H9 (cell line): ENCODE measurements at regions not wholly inside any gene's neighbourhood (a gene's known extent, or its start where the extent isn't known, plus 50 kb on each side); places are given as distances from the start of the nearest gene placed in this dataset.

ENCODE experiments used
- DNase-seq: peaks from one replicate; pipeline ENCODE4 v3.0.0-alpha.2; 2017
- H2AFZ ChIP-seq: one replicate; pipeline ENCODE4 v1.6.1; 2013; ENCODE audit warnings: mild to moderate bottlenecking, low read length, control low read depth, moderate library complexity
- H2AK5ac ChIP-seq: 2 replicates; pipeline ENCODE4 v1.6.1; 2013; ENCODE audit warnings: low read length, control low read depth, mixed read lengths; ENCODE audit not compliant: insufficient read length
- H2BK120ac ChIP-seq: one replicate; pipeline ENCODE4 v1.6.1; 2013; ENCODE audit warnings: low read depth, mild to moderate bottlenecking, low read length, control low read depth, inconsistent platforms; ENCODE audit not compliant: poor library complexity, severe bottlenecking
- H2BK12ac ChIP-seq: 2 replicates; pipeline ENCODE4 v1.6.1; 2013; ENCODE audit warnings: low read length, control low read depth, mixed read lengths, low read depth; ENCODE audit not compliant: insufficient read length
- H2BK15ac ChIP-seq: 2 replicates; pipeline ENCODE4 v1.6.1; 2013; ENCODE audit warnings: low read depth, low read length, control low read depth
- H2BK20ac ChIP-seq: one replicate; pipeline ENCODE4 v1.6.1; 2013; ENCODE audit warnings: low read depth, mild to moderate bottlenecking, low read length, control low read depth, inconsistent platforms; ENCODE audit not compliant: poor library complexity, severe bottlenecking
- H2BK5ac ChIP-seq: 2 replicates; pipeline ENCODE4 v1.6.1; 2013; ENCODE audit warnings: low read length, control low read depth, mixed read lengths; ENCODE audit not compliant: insufficient read length
- H3K14ac ChIP-seq: 2 replicates; pipeline ENCODE4 v1.6.1; 2013; ENCODE audit warnings: low read length, control low read depth; ENCODE audit not compliant: insufficient read depth
- H3K18ac ChIP-seq: 2 replicates; pipeline ENCODE4 v1.6.1; 2013; ENCODE audit warnings: low read depth, mild to moderate bottlenecking, mixed read lengths, low read length, control low read depth; ENCODE audit not compliant: insufficient read length
- H3K23ac ChIP-seq: 2 replicates; pipeline ENCODE4 v1.6.1; 2013; ENCODE audit warnings: low read length, control low read depth, mixed read lengths, low read depth; ENCODE audit not compliant: insufficient read length
- H3K23me2 ChIP-seq: 2 replicates; pipeline ENCODE4 v1.6.1; 2013; ENCODE audit warnings: low read depth, mild to moderate bottlenecking, mixed read lengths, low read length, control low read depth; ENCODE audit not compliant: insufficient read length, poor library complexity, severe bottlenecking
- H3K27ac ChIP-seq: 2 replicates; pipeline ENCODE4 v1.5.1; 2013; ENCODE audit warnings: low read length, control low read depth, mixed read lengths, low read depth; ENCODE audit not compliant: insufficient read length
- H3K27me3 ChIP-seq: 2 replicates; pipeline ENCODE4 v1.6.1; 2013; ENCODE audit warnings: low read length, control low read depth, inconsistent platforms; ENCODE audit not compliant: insufficient read depth
- H3K4ac ChIP-seq: 2 replicates; pipeline ENCODE4 v1.6.1; 2013; ENCODE audit warnings: low read depth, mild to moderate bottlenecking, control low read depth, inconsistent platforms, low read length, moderate library complexity
- H3K4me1 ChIP-seq: 2 replicates; pipeline ENCODE4 v1.6.1; 2013; ENCODE audit warnings: low read length, control low read depth, inconsistent platforms; ENCODE audit not compliant: insufficient read depth
- H3K4me2 ChIP-seq: 2 replicates; pipeline ENCODE4 v1.6.1; 2013; ENCODE audit warnings: low read length, control low read depth, mixed read lengths; ENCODE audit not compliant: insufficient read length, insufficient read depth
- H3K56ac ChIP-seq: 2 replicates; pipeline ENCODE4 v1.6.1; 2013; ENCODE audit warnings: low read depth, mild to moderate bottlenecking, mixed read lengths, low read length, control low read depth; ENCODE audit not compliant: insufficient read length
- H3K79me1 ChIP-seq: 2 replicates; pipeline ENCODE4 v1.6.1; 2013; ENCODE audit warnings: low read depth, mild to moderate bottlenecking, moderate library complexity, low read length, control low read depth, inconsistent platforms; ENCODE audit not compliant: insufficient read depth, poor library complexity, severe bottlenecking
- H3K79me2 ChIP-seq: 2 replicates; pipeline ENCODE4 v1.6.1; 2013; ENCODE audit warnings: low read length, control low read depth, inconsistent platforms; ENCODE audit not compliant: insufficient read depth
- H3K9ac ChIP-seq: 2 replicates; pipeline ENCODE4 v1.6.1; 2013; ENCODE audit warnings: low read length, control low read depth, mixed read lengths; ENCODE audit not compliant: insufficient read length; ENCODE audit errors: extremely low read depth
- H3K9me3 ChIP-seq: one replicate; pipeline ENCODE4 v1.6.1; 2013; ENCODE audit warnings: low read depth, low read length, inconsistent platforms; ENCODE audit not compliant: control insufficient read depth
- H3T11ph ChIP-seq: one replicate; pipeline ENCODE4 v1.6.1; 2013; ENCODE audit warnings: mild to moderate bottlenecking, low read length, control low read depth, inconsistent platforms
- H4K20me1 ChIP-seq: one replicate; pipeline ENCODE4 v1.6.1; 2013; ENCODE audit not compliant: control insufficient read depth, insufficient read length, insufficient read depth
- H4K5ac ChIP-seq: 2 replicates; pipeline ENCODE4 v1.6.1; 2013; ENCODE audit warnings: low read depth, mild to moderate bottlenecking, mixed read lengths, low read length, control low read depth; ENCODE audit not compliant: insufficient read length
- H4K8ac ChIP-seq: replicated peaks from 2 replicates; pipeline ENCODE4 v1.6.1; 2013; ENCODE audit warnings: low read length, control low read depth, mixed read lengths, low read depth; ENCODE audit not compliant: insufficient read length
- H4K91ac ChIP-seq: 2 replicates; pipeline ENCODE4 v1.6.1; 2013; ENCODE audit warnings: low read depth, mild to moderate bottlenecking, moderate library complexity, mixed read lengths, low read length, control low read depth; ENCODE audit not compliant: insufficient read length
- H3K27ac Mint-ChIP-seq, 3 experiments: 2 replicates in 2 of 3; 3 replicates in 1 of 3; pipeline ENCODE4 v1.8.0; 2020 to 2021; ENCODE audit warnings: mixed read lengths in 3 of 3, mild to moderate bottlenecking in 1 of 3, moderate library complexity in 1 of 3
- H3K27me3 Mint-ChIP-seq: 2 replicates; pipeline ENCODE4 v1.8.0; 2021; ENCODE audit warnings: low read depth, mild to moderate bottlenecking, moderate library complexity, mixed read lengths
- H3K36me3 Mint-ChIP-seq, 3 experiments: 2 replicates in 2 of 3; 3 replicates in 1 of 3; pipeline ENCODE4 v1.8.0; 2020 to 2021; ENCODE audit warnings: low read depth in 3 of 3, mixed read lengths in 3 of 3; ENCODE audit not compliant: insufficient read depth in 1 of 3
- H3K4me1 Mint-ChIP-seq, 2 experiments: 2 replicates each; pipeline ENCODE4 v1.8.0; 2020; ENCODE audit warnings: mixed read lengths in 2 of 2
- H3K4me3 Mint-ChIP-seq, 2 experiments: 2 replicates in 1 of 2; 3 replicates in 1 of 2; pipeline ENCODE4 v1.8.0; 2020 to 2021; ENCODE audit warnings: mild to moderate bottlenecking in 2 of 2, mixed read lengths in 2 of 2, moderate library complexity in 1 of 2
- H3K9me3 Mint-ChIP-seq, 2 experiments: 2 replicates in 1 of 2; 3 replicates in 1 of 2; pipeline ENCODE4 v1.8.0; 2020; ENCODE audit warnings: mild to moderate bottlenecking in 2 of 2, mixed read lengths in 2 of 2, moderate library complexity in 1 of 2
- CTCF ChIP-seq: fragments of 200-600 bp; sonication (generic); conservative IDR thresholded peaks from 3 replicates; pipeline ENCODE4 v1.8.0; 2021; ENCODE audit warnings: antibody characterized with exemption, mild to moderate bottlenecking
- WGBS: extraction: QIAGEN DNeasy Blood & Tissue Kit; methylation state at CpG from one replicate; pipeline ENCODE4 v1.1.7; 2013; ENCODE audit warnings: missing lambda C conversion rate, low lambda C conversion rate, mixed read lengths; ENCODE audit not compliant: insufficient read length; ENCODE audit errors: extremely low coverage; 5-methylcytosine and 5-hydroxymethylcytosine counted together

- H3K36me3 Mint-ChIP-seq = no peaks in the 10 kb centered on the region
- H3K9me3 ChIP-seq = no peaks in the 10 kb centered on the region
- H3K18ac ChIP-seq = no peak overlapping the region
- no peak for TF ChIP-seq CTCF
- H3K4me2 ChIP-seq = no peak overlapping the region
- DNase-seq = no peak
- H3K79me1 ChIP-seq = no peaks in the 10 kb centered on the region
- H3K4me1 Mint-ChIP-seq = peaks cover 16 to 17% of the 10 kb centered on the region in 2 experiments
- no CpG with 5 or more reads among the region's 1 CpG for WGBS
- no peak overlapping the region for H3K23ac ChIP-seq
- H3K23me2 ChIP-seq = no peaks in the 10 kb centered on the region
- H4K5ac ChIP-seq = no peak overlapping the region
- no peak overlapping the region for H2BK20ac ChIP-seq
- H2BK120ac ChIP-seq = no peak overlapping the region
- H4K20me1 ChIP-seq = no peaks in the 10 kb centered on the region
- H2BK12ac ChIP-seq = no peak overlapping the region
- H3T11ph ChIP-seq = no peak overlapping the region
- no peak overlapping the region for H4K91ac ChIP-seq
- H3K9me3 Mint-ChIP-seq = no peaks in the 10 kb centered on the region
- H3K56ac ChIP-seq = no peak overlapping the region
- H3K27me3 Mint-ChIP-seq = no peaks in the 10 kb centered on the region
- H3K4ac ChIP-seq = no peak overlapping the region
- H2AK5ac ChIP-seq = no peak overlapping the region
- H3K4me3 Mint-ChIP-seq = no peak overlapping the region
- H2BK5ac ChIP-seq = no peak overlapping the region
- H2BK15ac ChIP-seq = no peak overlapping the region
- H3K27ac Mint-ChIP-seq = no peak overlapping the region; a peak in 1 of 7 replicates
- H3K27ac ChIP-seq = no peak overlapping the region
- H3K14ac ChIP-seq = no peak overlapping the region
- no peaks in the 10 kb centered on the region for H3K4me1 ChIP-seq
- no peaks in the 10 kb centered on the region for H3K27me3 ChIP-seq
- H4K8ac ChIP-seq = no peak overlapping the region
- H3K9ac ChIP-seq = no peak overlapping the region
- H2AFZ ChIP-seq = no peak overlapping the region
- H3K79me2 ChIP-seq = no peaks in the 10 kb centered on the region
Observed at GRCh38 chr2:59150217-59150849, 909.2 kb upstream of the FANCL start.
